ENCODE measurements at regions not wholly inside any gene's neighbourhood (a gene's known extent, or its start where the extent isn't known, plus 50 kb on each side); places are given as distances from the start of the nearest gene placed in this dataset.
"Not testable (repeated sequence)": the region's sequence is repeated elsewhere in the genome, so short reads cannot be mapped to it uniquely, and the experiment has no call there.

DNA sequence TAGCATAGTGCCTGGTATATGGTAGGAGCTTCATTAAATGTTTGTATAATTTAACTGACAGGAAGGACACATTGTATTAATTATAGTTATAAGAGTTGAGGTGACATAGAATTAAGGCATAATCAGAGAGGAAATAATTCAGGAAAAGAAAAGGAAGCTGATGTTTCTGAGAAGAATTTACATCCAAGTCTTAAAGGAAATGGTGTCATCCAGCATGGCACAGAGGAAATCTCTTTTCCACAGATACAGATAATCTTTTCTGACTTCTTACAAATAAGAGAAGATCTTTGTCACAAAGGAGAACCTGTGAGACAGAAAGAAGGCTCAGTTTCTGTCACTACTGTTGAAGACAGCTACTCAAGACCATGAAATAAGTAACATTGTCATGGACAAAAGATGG, 222.5 kb downstream of the GJA1 start:
- ATAC-seq (no peak), DNase-seq (ENCODE audit: missing footprints) (no peak)
- intact Hi-C loops (cut with DNase I), result no loop called here

DNA sequence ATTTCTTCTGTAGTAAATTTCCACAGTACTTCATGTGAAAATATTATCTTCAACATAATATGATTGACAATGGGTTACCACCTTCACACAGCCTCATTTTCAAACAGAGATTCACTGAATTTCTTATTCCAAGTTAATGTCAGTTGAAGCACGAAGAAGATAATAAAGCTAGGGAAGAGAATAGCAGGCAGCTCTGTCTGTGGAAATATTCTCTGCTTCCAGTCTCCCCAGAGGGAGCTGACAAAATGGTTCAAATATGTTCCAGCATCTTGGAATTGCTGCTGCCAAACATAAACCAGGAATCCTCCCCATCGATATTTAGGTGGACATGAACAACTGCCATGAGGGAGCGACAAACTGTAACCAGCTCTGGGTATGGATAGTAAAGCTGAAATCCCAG, 224.8 kb downstream of the GJA1 start:
- intact Hi-C loops (cut with DNase I), result no loop called here
- ATAC-seq, result no peak
- DNase-seq (ENCODE audit: missing footprints), result no peak

DNA sequence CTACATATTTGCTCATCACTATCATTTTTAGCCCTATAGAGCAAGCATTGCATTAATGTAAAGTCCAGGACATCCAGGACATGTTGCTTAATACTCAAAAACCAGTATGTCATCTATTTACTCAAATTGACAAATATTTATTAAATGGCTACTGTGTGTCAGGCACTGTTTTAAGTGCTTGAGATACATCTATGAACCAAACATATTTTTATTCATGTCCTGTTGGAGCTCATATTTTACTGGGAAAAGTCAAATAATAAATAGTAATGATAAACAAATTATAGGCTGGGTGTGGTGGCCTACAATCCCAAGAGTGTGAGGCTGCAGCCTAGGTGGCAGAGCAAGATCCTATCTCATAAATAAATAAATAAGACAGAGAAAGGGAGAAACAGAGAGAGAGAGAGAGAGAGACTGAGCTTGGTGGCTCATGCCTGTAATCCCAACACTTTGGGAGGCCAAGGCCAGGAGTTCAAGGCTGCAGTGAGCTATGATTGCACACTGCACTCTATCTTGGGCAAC, 227.9 kb downstream of the GJA1 start:
- DNase-seq (ENCODE audit: missing footprints) (no peak), ATAC-seq (no peak)
- intact Hi-C loops (cut with DNase I), result no loop called here

DNA sequence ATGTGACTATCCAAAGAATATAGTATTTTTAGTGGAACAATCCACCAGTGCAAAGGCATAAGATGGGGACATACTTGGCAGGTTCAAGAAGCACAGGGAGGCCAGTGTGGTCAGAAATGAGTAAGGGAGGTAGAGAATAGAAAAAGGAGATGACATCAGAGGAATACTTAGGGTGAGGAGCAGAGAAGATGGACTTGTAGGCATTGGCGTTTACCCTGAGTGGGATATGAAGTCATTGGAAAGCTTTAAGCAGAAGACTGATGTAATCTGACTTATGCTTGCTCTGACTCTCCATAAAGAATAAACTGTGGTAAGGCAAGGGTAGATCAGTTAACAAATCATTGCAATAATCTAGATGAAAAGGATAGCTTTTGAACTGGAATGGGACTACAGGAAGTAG, 228.7 kb downstream of the GJA1 start:
- DNase-seq (ENCODE audit: missing footprints), result no peak
- intact Hi-C loops (cut with DNase I), result no loop called here

DNA sequence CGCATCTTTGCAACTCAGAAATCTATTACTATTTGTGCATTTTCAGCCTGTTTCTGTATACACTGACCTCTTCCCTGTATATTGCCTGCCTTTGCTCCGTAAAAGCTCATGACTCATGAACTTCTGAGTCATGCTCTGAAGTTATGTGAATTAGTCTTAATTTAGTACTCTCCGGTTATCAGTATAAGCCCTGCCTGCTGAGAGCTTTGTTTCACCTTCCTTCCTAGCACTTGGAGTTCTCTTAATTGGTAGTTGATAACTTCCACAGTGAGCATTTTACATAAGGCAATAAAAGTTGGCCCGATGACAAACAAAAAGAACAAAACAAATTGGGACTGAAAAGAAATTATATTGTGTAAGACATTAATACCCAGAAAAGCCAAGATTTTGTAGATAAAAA, 231.4 kb downstream of the GJA1 start:
- no peak for DNase-seq (ENCODE audit: missing footprints)
- peak; percentile 84 for ATAC-seq
- intact Hi-C loops (cut with DNase I), result loop anchor here (5.0 kb wide), 3 partner anchors 50 to 230 kb away; partner anchors contain the start of gene GJA1

More for the DNA sequence above, 228.7 kb downstream of the GJA1 start:
- no peak for ATAC-seq

DNA sequence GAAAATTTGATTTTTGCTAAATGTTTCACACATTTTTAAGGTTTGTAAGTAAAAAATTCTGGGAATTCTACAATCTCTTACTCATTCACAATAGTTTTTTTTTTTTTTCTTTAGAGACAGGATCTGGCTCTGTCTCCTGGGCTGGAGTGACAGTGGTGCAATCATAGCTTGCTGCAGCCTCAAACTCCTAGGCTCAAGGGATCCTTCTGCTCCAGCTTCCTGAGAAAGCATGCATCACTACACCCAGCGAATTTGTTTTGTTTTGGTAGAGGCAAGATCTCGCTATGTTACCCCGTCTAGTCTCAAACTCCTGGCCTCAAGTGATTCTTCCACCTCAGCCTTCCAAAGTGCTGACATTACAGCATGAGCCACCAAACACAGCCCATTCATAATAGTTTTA, 232.8 kb downstream of the GJA1 start:
- intact Hi-C loops (cut with DNase I), result loop anchor here (5.0 kb wide), 3 partner anchors 49 to 231 kb away; partner anchors contain the start of gene GJA1
- peak; percentile 68 for ATAC-seq
- DNase-seq (ENCODE audit: missing footprints), result no peak

DNA sequence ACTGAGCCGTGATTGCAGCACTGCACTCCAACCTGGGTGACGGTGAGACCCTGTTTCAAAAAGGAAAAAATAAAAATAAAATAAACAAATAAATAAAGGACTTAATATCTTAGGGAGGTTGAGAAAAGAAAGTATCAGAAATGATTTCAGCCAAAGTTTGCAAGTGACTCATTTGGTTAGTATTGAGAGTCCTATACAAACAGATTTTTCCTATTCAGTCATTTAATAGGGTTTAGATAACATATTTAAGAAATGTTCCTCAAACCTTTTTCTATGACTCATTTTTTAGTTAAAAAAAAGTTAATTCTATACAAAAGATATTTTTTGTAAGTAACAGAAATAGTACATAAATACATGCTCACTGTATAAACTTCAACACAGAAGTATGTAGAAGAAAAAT, 235.1 kb downstream of the GJA1 start:
- DNase-seq (ENCODE audit: missing footprints) (no peak), ATAC-seq (no peak)
- intact Hi-C loops (cut with DNase I), result no loop called here

DNA sequence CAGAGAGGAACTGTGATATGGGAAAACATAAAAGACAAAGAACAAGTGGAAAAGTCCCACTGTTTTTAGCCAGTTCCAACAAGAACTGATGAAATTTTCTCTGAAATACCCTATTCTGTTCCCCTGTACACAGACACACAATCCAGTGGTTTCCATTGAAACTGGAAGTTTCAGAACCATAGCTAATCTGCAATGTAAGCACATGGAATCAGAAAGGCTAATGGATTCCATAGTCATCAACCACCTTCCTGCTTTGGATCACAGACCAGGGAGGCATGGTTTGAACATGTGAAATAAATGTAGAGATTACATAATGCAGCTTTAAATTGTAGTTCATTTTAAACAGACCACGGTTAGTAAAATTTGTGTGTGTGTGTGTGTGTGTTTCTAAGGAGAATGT, 242.1 kb downstream of the GJA1 start:
- ATAC-seq (no peak), DNase-seq (ENCODE audit: missing footprints) (no peak)
- intact Hi-C loops (cut with DNase I), result no loop called here

DNA sequence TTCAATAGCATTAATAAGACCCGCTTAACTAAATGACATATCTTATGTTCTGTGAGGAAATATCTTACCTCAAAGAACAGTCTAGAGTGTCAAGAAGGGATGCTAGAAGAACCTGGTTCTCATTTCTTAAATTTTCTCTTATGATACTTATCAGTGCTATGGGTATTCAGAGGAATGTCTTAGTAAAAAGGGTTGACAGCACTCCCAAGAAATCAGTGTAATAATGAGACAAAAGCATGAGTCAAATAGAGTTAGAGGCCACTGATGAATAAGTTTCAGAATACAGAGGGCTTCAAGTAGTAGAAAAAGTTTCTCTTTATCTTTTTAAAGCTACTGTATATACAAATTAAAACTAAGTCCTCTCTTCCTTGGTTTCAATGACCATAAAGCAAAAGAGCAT, 242.8 kb downstream of the GJA1 start:
- no peak for ATAC-seq
- DNase-seq (ENCODE audit: missing footprints), result no peak
- intact Hi-C loops (cut with DNase I), result no loop called here

DNA sequence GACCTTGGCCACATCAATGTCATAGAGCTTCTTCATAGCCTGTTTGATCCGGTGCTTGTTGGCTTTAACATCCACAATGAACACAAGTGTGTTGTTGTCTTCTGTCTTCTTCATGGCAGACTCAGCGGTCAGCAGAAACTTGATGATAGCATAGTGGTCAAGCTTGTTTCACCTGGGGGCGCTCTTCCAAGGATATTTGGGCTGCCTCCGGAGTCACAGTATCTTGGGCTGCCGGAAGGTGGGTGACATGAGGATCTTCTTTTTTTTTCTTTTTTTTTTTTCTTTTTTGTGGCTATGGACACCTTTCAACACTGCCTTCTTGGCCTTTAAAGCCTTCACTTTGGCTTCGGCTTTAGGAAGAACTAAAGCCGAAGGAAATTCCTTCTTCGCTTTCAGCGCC, 244.6 kb downstream of the GJA1 start:
- no peak for ATAC-seq
- intact Hi-C loops (cut with DNase I), result no loop called here
- no peak for DNase-seq (ENCODE audit: missing footprints)

DNA sequence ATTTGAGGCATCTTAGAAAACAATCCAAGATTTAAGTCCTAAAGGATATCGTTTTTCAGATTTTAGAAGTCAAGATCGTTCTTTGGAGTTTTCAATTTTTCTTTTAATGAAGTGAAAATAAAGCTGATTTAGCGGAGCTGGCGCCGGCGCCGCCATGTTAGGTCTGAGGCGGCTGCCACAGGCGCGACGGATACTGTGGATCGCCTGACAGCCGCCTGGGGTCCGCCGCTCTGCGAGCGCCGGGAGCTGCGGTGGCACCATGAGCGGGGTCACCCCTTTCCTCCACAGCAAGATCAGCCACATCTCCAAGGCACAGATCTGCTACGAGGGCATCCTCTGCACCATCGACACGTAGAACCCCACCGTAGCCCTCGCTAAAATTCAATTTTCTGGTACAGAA, 247.2 kb downstream of the GJA1 start:
- DNase-seq (ENCODE audit: missing footprints) (no peak), ATAC-seq (no peak)
- intact Hi-C loops (cut with DNase I), result no loop called here

DNA sequence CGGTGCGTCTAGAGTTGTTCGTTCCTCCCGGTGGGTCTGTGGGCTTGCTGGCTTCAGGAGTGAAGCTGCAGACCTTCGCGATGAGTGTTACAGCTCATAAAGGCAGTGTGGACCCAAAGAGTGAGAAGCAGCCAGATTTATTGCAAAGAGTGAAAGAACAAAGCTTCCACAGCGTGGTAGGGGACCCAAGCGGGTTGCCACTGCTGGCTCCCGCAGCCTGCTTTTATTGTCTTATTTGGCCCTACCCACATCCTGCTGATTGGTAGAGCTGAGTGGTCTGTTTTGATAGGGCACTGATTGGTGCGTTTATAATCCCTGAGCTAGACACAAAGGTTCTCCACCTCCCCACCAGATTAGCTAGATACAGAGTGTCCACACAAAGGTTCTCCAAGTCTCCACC, 250.4 kb downstream of the GJA1 start:
- DNase-seq (ENCODE audit: missing footprints); intact Hi-C loops (cut with DNase I); ATAC-seq: not testable (repeated sequence)

DNA sequence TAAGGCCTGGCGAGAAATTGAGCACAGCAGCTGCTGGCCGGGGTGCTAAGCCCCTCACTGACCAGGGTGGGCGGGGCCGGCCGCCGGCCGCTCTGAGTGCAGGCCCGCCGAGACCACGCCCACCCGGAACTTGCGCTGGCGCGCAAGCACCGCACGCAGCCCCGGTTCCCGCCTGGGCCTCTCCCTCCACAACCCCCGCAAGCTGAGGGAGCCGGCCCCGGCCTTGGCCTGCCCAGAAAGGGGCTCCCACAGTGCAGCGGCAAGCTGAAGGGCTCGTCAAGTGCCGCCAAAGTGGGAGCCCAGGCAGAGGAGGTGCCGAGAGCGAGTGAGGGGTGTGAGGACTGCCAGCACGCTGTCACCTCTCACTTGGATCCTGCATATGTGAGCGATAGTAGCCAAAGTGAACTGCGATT, 251.2 kb downstream of the GJA1 start:
- intact Hi-C loops (cut with DNase I), result no loop called here
- ATAC-seq (no peak), DNase-seq (ENCODE audit: missing footprints) (no peak)

DNA sequence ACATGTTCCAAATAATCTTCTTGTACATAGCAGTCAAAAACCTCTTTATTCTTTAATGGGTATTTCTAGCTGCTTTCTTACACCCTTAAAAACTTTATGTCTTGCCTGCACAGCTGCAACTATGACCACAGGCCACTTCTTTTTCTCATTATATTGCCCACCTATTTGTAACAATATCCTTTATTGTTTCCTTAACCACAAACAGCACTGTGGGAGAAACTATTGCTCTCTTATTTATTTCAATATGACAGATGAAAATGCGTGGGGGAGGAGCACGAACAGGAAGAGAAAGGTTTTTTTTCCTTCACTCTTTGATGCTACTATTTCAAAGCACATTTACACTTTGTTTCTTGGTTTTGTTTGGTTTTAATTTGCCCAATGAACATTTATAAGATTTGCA, 253.5 kb downstream of the GJA1 start:
- intact Hi-C loops (cut with DNase I), result no loop called here
- DNase-seq (ENCODE audit: missing footprints), result no peak
- ATAC-seq, result no peak

DNA sequence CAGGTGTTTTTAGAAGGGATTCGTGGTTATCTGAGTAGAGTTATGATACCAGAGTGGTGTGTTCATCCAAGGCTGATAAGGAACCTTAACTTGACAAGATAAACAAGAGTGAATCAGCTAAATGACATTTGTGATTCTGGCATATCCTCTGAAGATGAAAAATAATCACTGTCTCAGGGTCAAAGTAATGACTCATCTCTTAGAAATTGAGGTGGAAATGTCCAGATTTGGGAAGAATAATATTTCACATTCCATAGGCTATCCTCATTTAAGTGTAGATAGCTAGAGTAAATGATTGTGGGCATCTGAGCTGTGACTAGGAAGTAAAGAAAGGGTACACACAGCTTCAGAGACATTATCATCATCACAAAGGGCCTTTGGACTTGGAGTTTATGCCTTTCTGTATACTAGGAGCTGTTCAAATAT, 255.7 kb downstream of the GJA1 start:
- intact Hi-C loops (cut with DNase I), result no loop called here
- ATAC-seq (no peak), DNase-seq (ENCODE audit: missing footprints) (no peak)

DNA sequence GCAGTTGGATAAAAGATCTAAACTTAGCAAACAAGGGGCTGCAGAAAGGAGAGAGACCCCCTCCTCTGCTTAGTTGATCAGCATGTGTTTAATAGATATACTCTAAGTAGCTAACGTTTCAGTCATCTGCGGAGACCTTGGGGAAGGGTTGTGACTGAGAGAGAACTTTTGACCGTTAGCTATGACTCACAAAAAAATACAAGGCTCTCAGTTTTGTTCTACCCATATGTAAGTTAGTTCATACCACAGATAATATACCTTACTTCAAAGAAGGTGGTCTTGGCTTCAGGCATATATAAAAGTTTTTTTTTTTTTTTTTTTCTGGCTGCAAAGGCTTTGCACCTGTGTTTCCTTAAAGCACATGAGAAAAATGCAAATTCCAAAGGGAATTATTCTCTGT, 258.9 kb downstream of the GJA1 start:
- DNase-seq (ENCODE audit: missing footprints) (no peak), ATAC-seq (no peak)
- intact Hi-C loops (cut with DNase I), result no loop called here

DNA sequence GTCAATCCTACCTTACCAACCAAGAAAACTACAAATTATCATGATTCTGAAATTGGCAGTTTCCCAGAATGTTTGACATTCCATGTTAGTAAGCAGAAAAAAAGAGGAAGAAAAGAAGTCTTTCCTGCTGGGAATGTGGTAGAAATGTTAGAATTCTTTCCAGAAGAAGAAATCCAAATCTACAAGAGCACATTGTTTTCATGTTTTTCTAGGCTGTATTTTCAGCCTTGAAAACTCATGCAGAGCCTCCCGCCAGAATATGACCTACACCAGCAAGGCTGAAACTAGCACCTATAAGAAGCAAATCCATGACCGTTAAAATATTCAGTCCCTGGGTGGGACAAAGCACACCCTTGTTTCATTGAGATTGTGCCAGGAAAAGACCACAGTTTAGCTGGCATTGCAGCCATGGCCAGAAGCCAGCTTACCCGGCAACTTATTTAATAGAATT, 259.4 kb downstream of the GJA1 start:
- intact Hi-C loops (cut with DNase I), result no loop called here
- DNase-seq (ENCODE audit: missing footprints) (no peak), ATAC-seq (no peak)

DNA sequence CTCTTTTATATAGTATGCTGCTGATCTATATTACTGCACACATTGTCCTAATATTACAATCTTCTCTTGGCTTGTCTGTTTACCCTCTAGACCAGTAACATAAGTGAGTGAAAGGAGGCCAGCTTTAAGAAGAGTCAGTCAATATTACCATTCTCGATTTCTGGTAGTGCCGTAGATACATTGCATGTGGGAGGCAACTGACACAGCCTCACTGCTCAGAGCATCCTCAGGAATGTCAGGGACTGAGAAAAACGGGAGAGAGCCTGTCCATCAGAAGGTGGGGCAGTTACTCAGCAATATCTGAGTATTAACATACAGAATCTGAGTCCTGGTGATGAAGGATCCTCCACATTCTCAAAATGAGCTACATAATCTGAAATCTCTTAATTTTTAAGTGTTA, 259.9 kb downstream of the GJA1 start:
- DNase-seq (ENCODE audit: missing footprints) (no peak), ATAC-seq (no peak)
- intact Hi-C loops (cut with DNase I), result no loop called here

DNA sequence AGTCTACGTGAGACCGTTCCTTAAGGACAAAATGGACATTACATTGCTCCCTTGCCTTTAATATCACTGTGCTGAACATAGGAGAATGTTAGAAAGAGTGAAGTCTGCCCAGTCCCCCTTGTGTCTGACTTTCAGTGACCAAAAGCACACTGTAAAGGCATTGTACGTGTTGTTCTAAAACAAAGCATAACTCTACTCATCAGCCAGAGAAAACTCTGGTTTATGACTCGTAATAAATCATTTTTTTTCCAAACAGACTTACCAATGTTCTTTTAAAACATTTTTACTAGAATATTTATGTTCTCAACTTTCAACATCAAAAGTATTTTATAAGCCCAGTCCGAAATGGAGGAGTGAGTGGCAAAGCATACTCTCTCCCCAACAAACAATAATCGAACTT, 262.5 kb downstream of the GJA1 start:
- ATAC-seq (no peak), DNase-seq (ENCODE audit: missing footprints) (no peak)
- intact Hi-C loops (cut with DNase I), result no loop called here

DNA sequence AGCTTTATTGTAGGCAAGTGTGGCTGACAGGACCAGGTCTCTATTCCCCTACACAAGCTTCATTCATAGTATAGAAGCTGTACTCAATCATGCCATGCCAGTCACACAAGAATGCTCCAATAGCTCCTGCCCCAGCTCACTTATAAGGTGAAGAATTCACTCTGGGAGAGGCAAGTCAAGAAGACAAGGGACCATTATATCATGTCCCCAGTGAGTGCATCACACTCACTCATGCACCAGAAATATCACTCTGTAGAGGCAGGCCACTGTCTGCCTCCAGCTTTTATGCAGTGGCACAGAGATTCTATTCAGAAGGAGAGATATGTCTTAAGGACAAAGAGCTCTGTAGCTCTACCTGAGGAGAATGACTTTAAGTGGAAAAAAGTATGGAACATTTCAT, 263.2 kb downstream of the GJA1 start:
- DNase-seq (ENCODE audit: missing footprints) (no peak), ATAC-seq (no peak)
- intact Hi-C loops (cut with DNase I), result no loop called here

DNA sequence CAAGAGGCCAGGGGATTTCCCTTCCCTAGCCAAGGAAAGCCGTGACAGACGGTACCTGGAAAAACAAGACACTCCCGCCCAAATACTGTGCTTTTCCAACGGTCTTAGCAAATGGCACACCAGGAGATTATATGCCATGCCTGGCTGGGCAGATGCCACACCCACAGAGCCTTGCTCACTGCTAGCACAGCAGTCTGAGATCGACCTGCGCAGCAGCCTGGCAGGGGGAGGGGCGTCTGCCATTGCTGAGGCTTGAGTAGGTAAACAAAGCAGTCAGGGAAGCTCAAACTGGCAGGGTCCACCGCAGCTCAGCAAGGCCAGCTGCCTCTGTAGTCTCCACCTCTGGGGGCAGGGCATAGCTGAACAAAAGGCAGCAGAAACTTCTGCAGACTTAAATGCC, 267.7 kb downstream of the GJA1 start:
- intact Hi-C loops (cut with DNase I); ATAC-seq; DNase-seq (ENCODE audit: missing footprints): not testable (repeated sequence)
